ENCODE measurements at regions not wholly inside any gene's neighbourhood (a gene's known extent, or its start where the extent isn't known, plus 50 kb on each side); places are given as distances from the start of the nearest gene placed in this dataset.

GRCh38 chrX:39000802-39001201, 199.5 kb downstream of the MID1IP1 start:
- no peak for DNase-seq
- Mint-ChIP-seq H3K36me3 (ENCODE audit: low read depth) (no peaks in the 10 kb centered on the region), H3K4me3 (no peak overlapping the region), H3K9me3 (no peaks in the 10 kb centered on the region), H3K27ac (no peak overlapping the region), H3K4me1 (ENCODE audit: low read depth) (no peaks in the 10 kb centered on the region), H3K27me3 (peaks cover 9% of the 10 kb centered on the region)

- Mint-ChIP-seq H3K36me3 (ENCODE audit: low read depth) (no peaks in the 10 kb centered on the region), H3K27ac (no peak overlapping the region), H3K4me1 (ENCODE audit: low read depth) (no peaks in the 10 kb centered on the region), H3K9me3 (no peaks in the 10 kb centered on the region), H3K27me3 (peaks cover 13% of the 10 kb centered on the region), H3K4me3 (no peak overlapping the region)
- no peak for DNase-seq
Measured at GRCh38 chrX:39002466-39002865, 201.2 kb downstream of the MID1IP1 start.

- Mint-ChIP-seq H3K9me3 (no peaks in the 10 kb centered on the region), H3K4me1 (ENCODE audit: low read depth) (no peaks in the 10 kb centered on the region), H3K27ac (no peak overlapping the region), H3K4me3 (no peak overlapping the region), H3K36me3 (ENCODE audit: low read depth) (no peaks in the 10 kb centered on the region), H3K27me3 (peaks cover 26% of the 10 kb centered on the region)
- DNase-seq: no peak
Measured at GRCh38 chrX:39008549-39008948, 207.3 kb downstream of the MID1IP1 start.

- no peaks in the 10 kb centered on the region for H3K4me1 Mint-ChIP-seq (ENCODE audit: low read depth)
- H3K36me3 Mint-ChIP-seq (ENCODE audit: low read depth): no peaks in the 10 kb centered on the region
- DNase-seq: no peak
- no peak overlapping the region for H3K4me3 Mint-ChIP-seq
- no peak overlapping the region for H3K27ac Mint-ChIP-seq
- H3K27me3 Mint-ChIP-seq: peaks cover 23% of the 10 kb centered on the region
- H3K9me3 Mint-ChIP-seq: no peaks in the 10 kb centered on the region
Measured at GRCh38 chrX:39011454-39012221, 210.4 kb downstream of the MID1IP1 start.

GRCh38 chrX:39012621-39013111, 211.4 kb downstream of the MID1IP1 start:
- Mint-ChIP-seq H3K4me1 (ENCODE audit: low read depth) (no peaks in the 10 kb centered on the region), H3K27me3 (peaks cover 19% of the 10 kb centered on the region), H3K9me3 (no peaks in the 10 kb centered on the region), H3K27ac (no peak overlapping the region), H3K4me3 (no peak overlapping the region), H3K36me3 (ENCODE audit: low read depth) (no peaks in the 10 kb centered on the region)
- no peak for DNase-seq

GRCh38 chrX:39016556-39016955, 215.3 kb downstream of the MID1IP1 start:
- H3K36me3 Mint-ChIP-seq (ENCODE audit: low read depth): no peaks in the 10 kb centered on the region
- H3K27me3 Mint-ChIP-seq: no peaks in the 10 kb centered on the region
- no peak overlapping the region for H3K27ac Mint-ChIP-seq
- no peak for DNase-seq
- no peaks in the 10 kb centered on the region for H3K4me1 Mint-ChIP-seq (ENCODE audit: low read depth)
- H3K4me3 Mint-ChIP-seq: no peak overlapping the region
- H3K9me3 Mint-ChIP-seq: no peaks in the 10 kb centered on the region

GRCh38 chrX:39017077-39017476, 215.8 kb downstream of the MID1IP1 start:
- Mint-ChIP-seq H3K27ac (no peak overlapping the region), H3K4me3 (no peak overlapping the region), H3K4me1 (ENCODE audit: low read depth) (no peaks in the 10 kb centered on the region), H3K27me3 (peaks cover 1% of the 10 kb centered on the region), H3K9me3 (no peaks in the 10 kb centered on the region), H3K36me3 (ENCODE audit: low read depth) (no peaks in the 10 kb centered on the region)
- no peak for DNase-seq

GRCh38 chrX:39017716-39018115, 216.5 kb downstream of the MID1IP1 start:
- Mint-ChIP-seq H3K36me3 (ENCODE audit: low read depth) (no peaks in the 10 kb centered on the region), H3K4me1 (ENCODE audit: low read depth) (no peaks in the 10 kb centered on the region), H3K4me3 (no peak overlapping the region), H3K9me3 (no peaks in the 10 kb centered on the region), H3K27me3 (peaks cover 5% of the 10 kb centered on the region), H3K27ac (no peak overlapping the region)
- DNase-seq: no peak

- peaks cover 9% of the 10 kb centered on the region for H3K27me3 Mint-ChIP-seq
- H3K4me1 Mint-ChIP-seq (ENCODE audit: low read depth): no peaks in the 10 kb centered on the region
- no peaks in the 10 kb centered on the region for H3K36me3 Mint-ChIP-seq (ENCODE audit: low read depth)
- H3K4me3 Mint-ChIP-seq: no peak overlapping the region
- no peaks in the 10 kb centered on the region for H3K9me3 Mint-ChIP-seq
- no peak for DNase-seq
- H3K27ac Mint-ChIP-seq: no peak overlapping the region
Measured at GRCh38 chrX:39018541-39018940, 217.3 kb downstream of the MID1IP1 start.

- Mint-ChIP-seq H3K27me3 (peaks cover 13% of the 10 kb centered on the region), H3K27ac (no peak overlapping the region), H3K36me3 (ENCODE audit: low read depth) (no peaks in the 10 kb centered on the region), H3K4me3 (no peak overlapping the region), H3K4me1 (ENCODE audit: low read depth) (no peaks in the 10 kb centered on the region), H3K9me3 (no peaks in the 10 kb centered on the region)
- DNase-seq: no peak
Measured at GRCh38 chrX:39019056-39019455, 217.8 kb downstream of the MID1IP1 start.

- no peak overlapping the region for H3K27ac Mint-ChIP-seq
- H3K4me1 Mint-ChIP-seq (ENCODE audit: low read depth): no peaks in the 10 kb centered on the region
- H3K4me3 Mint-ChIP-seq: no peak overlapping the region
- DNase-seq: no peak
- H3K36me3 Mint-ChIP-seq (ENCODE audit: low read depth): no peaks in the 10 kb centered on the region
- no peaks in the 10 kb centered on the region for H3K9me3 Mint-ChIP-seq
- H3K27me3 Mint-ChIP-seq: peaks cover 18% of the 10 kb centered on the region
Measured at GRCh38 chrX:39020051-39020669, 218.9 kb downstream of the MID1IP1 start.

GRCh38 chrX:39022106-39022505, 220.8 kb downstream of the MID1IP1 start:
- Mint-ChIP-seq H3K4me3 (no peak overlapping the region), H3K4me1 (ENCODE audit: low read depth) (no peaks in the 10 kb centered on the region), H3K27ac (no peak overlapping the region), H3K36me3 (ENCODE audit: low read depth) (no peaks in the 10 kb centered on the region), H3K27me3 (peaks cover 35% of the 10 kb centered on the region), H3K9me3 (no peaks in the 10 kb centered on the region)
- DNase-seq: no peak

GRCh38 chrX:39029221-39029620, 228.0 kb downstream of the MID1IP1 start:
- DNase-seq: no peak
- Mint-ChIP-seq H3K27ac (no peak overlapping the region), H3K4me1 (ENCODE audit: low read depth) (no peaks in the 10 kb centered on the region), H3K36me3 (ENCODE audit: low read depth) (no peaks in the 10 kb centered on the region), H3K9me3 (peaks cover 22% of the 10 kb centered on the region), H3K4me3 (no peak overlapping the region), H3K27me3 (peaks cover 29% of the 10 kb centered on the region)

GRCh38 chrX:39030636-39031035, 229.4 kb downstream of the MID1IP1 start:
- Mint-ChIP-seq H3K4me1 (ENCODE audit: low read depth) (no peaks in the 10 kb centered on the region), H3K36me3 (ENCODE audit: low read depth) (no peaks in the 10 kb centered on the region), H3K4me3 (no peak overlapping the region), H3K27ac (no peak overlapping the region), H3K9me3 (peaks cover 22% of the 10 kb centered on the region), H3K27me3 (peaks cover 28% of the 10 kb centered on the region)
- DNase-seq: no peak

- Mint-ChIP-seq H3K4me3 (no peak overlapping the region), H3K36me3 (ENCODE audit: low read depth) (no peaks in the 10 kb centered on the region), H3K27ac (no peak overlapping the region), H3K4me1 (ENCODE audit: low read depth) (no peaks in the 10 kb centered on the region), H3K9me3 (no peaks in the 10 kb centered on the region), H3K27me3 (peaks cover 62% of the 10 kb centered on the region)
- DNase-seq: no peak
Measured at GRCh38 chrX:39039890-39040289, 238.6 kb downstream of the MID1IP1 start.
